ENCODE measurements at regions not wholly inside any gene's neighbourhood (a gene's known extent, or its start where the extent isn't known, plus 50 kb on each side); places are given as distances from the start of the nearest gene placed in this dataset.

DNA sequence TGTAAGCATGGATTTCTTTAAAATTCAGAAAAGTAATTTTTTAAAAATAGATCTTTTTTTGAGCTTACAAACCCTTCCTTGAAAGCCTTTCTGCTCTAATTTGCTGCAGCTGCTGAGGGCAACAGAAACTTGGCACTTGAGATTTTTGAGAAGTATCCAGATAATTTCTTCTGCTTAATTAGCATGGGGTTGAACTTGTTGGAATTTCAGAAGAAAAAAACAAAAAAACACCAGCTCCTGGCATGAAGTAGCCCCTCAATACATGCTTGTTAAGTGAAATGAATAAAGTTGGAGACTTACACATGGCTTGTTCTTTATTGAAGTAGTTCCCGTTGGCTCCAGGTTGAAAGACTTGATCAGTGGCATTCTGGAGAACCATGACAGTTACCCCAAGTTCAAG, 331.4 kb upstream of the RAG2 start:
- no peak for DNase-seq

DNA sequence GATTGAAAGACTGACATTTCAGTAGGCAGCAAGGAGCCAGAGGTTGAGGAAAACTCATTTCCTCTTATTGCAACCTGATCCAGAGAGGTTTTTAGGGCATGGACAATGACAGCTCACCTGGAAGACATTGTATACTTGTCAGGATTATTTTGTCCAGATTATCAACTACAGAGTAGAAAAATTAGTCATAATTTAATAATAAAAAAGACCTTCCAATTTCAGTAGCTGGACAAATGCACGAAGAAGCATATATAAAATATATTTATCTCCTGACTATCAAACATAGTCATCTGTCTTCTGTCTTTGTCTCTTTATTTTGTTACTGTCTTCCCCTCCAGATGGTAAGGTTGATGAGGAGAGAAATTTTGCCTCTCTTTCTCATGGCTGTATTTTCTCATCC, 330.6 kb upstream of the RAG2 start:
- DNase-seq: no peak

DNA sequence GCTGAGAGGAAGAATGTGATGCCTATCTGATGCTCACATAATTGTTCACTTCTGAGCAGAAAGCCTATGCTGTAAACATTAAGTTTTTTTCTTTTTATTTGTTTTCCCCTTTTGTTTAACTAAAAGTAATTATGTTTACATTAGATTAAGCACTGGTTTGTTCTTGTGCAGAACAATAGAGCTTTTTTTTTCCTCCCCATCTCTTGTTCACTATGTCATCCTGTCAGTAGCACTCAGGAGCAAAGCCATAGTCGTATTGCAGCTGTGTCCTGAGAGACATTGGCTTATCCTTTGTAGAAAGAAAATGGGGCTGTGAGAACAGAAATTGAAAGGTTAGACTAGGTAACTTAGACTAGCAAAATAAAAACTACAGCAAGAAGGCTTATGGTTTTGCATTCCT, 301.8 kb upstream of the RAG2 start:
- DNase-seq: peak; percentile 63 to 76

DNA sequence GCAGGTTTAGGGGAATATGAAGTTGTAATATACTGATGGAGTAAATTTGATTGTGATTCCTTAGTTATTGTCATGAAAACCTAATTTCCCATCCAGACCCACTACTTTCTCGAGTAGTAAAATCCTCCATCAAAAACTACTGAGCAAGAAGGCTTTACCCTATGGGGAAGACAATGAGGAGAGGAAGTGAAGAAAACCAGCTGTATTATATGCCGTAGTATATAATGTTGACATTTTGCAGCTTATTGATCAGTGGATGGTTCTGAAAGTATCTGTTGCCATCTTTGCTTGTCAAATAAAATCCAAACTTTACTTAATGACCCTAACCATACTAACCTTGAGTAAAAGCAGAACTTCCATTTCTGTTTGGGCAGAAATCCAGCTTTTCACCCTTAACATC, 292.8 kb upstream of the RAG2 start:
- no peak for DNase-seq

DNA sequence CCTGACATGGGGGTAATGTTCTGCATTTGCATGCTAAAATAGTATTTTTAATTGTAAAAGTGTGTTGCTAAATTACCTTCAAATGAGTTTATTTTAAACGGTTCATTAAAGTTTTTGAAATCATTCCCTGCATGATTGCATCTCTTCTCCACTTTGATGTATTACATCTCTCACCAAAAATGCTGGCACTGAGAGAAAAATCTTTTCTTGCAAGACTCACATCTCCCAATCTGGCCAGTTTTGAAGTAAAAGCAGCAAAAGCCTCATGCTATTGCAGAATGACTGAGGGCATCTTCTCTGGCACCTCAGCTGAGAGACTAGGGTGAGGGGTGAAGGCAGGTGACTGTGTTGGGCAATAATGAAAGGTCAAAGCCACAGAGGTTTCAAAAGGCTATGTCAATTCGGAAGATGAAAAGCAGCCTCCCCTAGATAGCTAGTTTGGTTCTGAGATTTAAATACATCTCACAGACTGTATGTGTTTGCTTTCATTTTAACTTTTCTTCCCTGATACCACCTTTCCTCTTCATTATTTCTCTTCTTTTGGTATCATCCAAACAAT, 292.2 kb upstream of the RAG2 start:
- no peak for DNase-seq

DNA sequence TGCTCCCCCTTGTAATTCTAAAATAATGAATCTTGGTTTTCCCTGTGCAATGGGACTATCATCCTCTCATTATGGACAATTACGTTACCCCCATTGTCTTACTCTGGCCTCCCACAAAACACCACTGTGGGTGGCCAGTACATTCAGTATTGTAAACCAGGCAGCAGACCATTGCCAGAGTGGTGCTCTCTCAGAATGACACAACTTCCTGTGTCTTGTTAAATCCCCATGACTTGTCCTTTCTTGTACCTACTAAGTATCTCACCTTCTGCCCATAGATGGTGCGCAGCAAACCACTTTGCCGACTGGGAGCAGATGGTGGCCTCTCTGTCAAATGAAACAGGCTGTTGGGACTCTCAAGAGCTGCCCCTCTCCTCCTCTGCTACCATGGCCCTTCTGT, 287.1 kb upstream of the RAG2 start:
- DNase-seq: no peak

DNA sequence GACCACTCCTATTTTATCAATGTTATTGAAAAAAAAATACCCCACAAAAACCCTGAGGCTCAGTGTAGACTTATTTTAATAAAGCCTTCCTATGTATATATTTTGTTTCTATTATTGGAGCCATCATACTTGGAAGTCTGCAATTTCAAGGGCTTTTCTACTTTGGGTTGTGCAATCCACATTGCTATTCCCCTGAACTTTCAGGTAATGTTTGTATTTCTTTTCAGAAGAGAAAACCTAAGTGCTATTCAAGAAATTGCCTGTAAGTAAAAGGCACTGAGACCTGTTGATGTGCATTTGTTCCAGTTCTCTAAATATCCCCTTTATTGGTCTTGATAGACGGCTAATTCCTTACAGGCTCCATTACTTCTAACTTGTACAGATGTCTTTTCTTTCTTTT, 280.7 kb upstream of the RAG2 start:
- no peak for DNase-seq

DNA sequence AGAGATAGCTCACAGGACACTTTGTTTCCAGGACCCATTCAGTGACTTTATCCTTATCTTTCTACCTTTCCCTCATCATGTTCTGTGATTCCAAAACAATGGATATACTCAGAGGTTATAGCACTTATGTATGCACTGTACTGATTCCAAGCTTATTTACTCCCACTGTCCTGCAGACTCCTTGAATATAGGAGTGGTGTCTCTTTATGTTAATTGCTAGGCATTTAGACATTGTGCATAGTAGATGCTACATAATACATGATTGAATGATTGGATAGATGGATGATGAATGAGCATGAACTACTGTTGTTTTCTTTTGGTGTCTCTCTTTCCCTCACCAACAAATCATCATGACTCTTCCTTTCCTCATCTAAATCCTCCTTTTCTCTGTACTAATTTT, 279.1 kb upstream of the RAG2 start:
- no peak for DNase-seq

DNA sequence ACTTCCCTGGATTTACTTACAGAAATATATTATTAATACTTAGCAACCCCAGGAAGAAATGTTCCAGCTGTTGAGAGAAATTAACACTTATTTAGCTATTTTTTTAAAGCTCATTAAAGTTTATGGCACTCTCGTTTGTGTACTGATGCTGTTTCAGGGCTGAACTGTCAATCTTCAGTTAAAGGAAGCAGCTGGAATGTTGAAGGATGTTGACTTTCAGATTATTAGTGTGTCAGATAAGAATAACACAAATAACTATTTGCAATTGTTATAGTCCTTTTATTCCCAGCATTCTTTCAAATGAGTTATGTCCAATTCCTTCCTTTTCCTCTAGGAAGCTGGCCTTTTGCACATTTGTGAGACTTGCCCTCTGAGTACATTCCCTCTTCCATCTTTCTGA, 278.2 kb upstream of the RAG2 start:
- DNase-seq: no peak

DNA sequence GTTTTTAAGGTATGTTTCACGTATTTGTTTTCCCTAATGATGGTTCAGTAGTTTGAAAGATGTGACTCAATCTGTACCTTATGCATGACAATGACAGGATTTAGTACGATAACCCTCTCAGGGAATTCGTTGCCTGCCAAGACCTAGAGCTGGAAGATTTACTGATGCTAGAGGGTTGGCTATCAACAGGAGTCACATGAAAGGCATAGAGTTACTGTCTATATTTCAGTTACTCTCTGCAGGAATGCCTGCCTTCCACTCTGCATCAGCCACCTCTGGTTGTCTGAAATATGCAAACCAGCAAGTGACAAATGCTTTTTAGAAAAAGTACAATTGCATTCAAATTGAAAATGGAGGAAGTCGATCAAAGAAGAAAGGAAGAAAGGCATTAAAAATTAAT, 276.3 kb upstream of the RAG2 start:
- no peak for DNase-seq

DNA sequence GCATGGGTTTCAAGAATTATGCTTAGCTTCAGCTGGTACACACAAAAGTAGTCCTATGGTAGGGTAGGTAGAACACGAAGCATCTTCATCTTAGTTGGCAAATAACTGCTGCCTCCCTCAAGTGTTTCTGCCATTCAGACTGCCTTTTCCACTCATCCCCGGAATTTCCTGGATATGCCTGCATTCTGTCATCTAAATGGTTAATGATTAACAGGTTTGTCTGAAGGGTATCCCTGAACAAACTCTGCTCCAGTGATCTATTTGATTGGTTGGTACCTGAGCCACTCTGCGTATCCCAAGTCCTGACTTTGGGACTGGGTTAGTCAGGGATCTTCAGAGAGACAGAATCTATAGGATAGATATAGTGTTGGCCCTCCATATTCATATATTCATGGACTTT, 272.3 kb upstream of the RAG2 start:
- no peak for DNase-seq

DNA sequence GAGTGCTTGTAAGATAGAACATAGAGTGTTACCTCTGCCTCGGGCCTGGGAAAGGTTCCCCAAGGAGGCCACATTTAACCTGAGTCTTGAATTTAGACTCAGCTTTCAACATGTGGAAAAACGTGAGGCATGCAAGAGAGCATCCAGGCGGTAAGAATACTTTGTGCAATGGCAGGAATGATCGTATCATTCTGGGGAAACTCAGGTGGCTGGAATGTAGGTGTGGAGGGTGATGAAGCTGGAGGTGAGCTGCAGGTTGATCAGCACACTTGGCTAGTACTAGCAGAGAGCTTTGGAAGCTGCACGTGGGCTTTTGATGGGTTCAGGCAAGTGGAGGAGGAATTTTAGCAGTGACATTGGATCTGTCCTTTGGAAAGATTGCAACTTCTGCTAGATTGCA, 270.3 kb upstream of the RAG2 start:
- no peak for DNase-seq

DNA sequence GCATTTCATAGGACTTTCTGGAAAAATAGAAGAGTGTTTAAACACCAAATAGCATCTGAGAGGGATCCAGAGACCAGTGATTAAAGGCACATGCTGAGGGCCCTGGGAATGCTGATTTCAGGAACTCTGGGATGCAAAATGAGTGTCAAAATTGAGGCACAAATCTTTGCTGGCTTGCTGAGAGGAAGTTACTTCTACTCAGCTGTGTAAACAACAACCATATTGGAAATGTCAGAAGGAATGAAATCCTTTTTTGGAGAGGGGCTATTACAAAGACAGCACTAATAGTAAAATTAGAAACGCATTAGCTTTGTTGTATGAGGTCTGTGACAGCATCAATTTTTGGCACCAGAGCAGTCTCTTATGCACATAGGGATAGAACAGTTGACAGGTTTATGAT, 267.8 kb upstream of the RAG2 start:
- no peak for DNase-seq

DNA sequence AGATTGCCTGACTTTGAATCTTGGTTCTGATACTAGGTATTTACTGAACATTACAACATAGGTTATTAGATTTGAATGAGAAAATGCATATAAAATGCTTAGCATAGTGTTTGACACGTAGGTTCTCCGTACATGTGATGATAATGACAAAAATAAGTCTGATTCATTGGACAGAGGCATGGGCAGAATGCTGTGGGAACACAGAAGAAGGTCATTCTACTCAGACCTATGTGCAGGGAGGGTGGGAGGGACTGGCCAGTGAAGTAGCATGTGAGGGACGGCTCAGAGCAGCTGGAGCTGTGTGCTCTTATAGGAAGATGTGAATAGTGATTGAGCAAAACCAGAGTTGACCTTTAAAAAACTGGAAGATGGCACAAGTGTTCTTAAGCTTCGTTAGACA, 256.8 kb upstream of the RAG2 start:
- no peak for DNase-seq

DNA sequence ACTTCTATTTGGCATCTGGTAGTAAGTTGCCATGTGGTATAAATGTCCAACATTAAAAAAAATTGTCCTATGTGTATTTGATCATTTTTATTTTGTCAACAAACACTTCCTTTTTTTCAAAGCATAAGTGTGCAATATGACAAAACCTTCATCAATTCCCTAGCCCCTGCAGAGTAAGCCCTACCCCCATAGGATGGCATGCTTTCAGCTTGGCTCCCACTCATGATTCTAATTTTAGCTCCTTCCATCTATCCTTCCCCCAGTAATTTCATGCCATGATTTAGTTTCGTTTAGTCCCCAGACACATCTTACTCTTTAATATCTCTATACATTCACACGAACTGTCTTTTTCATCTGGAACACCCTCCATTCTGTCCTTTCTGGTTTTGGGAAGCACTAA, 250.6 kb upstream of the RAG2 start:
- no peak for DNase-seq

DNA sequence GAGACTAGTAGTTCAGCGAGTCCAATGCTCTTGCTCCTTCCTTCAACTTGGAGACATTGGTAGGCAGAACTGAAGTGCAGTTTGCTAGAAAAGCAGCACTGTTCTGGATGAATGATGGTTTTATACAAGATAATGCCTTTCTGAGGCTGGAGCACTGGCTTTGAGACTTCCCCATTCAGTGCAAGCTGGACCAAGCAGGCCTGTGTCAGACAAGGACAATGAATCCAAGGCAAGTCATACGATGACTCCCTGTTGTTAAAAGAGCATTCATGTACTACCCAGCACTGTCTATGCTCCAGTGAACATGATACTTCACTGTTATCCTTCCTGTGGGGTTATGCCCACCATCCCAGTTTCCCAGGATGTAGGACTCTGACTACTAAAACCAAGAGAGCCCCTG, 242.3 kb upstream of the RAG2 start:
- DNase-seq: no peak

DNA sequence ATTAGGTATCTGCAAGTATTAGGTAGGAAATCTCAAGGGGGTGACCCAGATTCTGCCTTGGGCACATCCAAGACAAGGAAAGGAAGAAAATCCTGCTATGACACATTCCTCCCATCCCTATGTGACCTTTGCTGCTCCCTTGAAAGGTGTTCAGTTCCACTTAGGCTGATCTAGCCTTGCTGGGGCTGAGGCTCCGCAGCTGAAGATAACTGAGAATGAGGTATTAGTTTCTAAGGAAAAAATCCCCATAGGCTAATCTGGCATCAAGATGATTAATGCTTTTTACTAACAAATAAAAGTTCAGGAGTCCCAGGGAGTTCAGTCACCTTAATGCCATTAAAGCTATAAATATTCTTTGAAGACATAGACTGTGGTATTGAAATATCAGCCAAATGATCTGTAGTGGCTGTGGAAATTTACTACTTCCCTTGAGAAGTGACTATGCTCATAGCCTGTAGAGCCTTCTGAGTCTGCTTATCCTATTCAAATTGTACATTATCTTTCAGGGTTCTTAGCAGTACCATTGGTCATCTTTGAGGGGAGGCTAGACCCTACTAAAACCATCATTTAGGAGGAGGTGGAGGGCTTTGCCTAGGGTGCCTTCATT, 239.9 kb upstream of the RAG2 start:
- no peak for DNase-seq

DNA sequence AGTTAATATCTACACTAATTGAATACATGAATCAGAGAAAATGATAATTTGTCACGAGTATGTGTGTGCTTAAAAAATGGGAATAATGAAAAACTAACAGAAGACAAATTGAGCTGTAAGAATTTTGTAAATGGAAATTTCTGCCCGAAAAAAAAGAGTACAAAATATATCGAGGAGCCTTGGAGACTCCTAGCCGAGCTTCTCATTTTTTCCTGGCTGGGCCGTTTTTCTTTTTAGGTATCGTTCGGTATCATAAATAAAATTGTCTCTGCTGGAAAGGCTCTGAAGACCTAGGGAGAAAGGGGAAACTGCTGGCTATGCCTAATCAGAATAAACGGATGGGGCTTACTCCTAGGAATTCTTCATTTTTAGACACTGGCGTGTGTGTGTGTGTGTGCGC, 227.2 kb upstream of the RAG2 start:
- DNase-seq: no peak

DNA sequence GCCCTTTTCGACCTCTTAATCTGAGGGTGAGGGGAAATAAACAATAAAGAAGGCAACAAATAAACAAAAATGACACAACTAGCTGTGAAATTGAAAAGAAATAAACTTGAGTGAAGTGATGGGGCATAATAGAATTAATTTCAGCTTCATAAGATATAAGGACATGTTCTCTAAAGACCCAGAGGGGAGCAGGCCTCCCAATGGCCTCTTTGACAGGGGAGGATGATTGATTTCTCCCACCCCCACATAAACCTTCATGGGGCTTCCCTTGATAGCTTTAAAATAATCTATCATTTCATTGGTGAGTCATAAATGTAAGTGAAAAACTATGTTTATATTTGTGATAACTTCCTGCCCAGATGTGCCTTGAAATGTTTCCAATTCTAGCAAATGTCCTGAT, 226.3 kb upstream of the RAG2 start:
- DNase-seq: no peak

DNA sequence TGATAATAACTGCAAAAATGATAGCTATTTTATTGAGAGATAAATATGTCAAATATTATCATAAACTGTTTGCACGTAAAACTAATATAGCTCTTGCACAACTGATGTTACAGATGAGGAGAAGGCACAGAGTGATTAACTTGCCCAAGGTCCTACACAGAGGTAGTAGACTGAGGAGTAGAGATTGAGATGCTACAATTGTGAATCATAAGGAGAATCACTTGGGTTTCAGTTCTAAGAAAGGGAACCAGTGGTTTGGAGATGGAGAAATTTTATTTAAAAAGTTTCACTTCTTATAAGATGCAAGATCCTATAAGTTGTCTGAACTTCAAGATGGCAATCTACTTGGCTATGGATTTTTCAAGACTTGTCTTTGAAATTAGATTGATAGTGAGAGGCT, 224.8 kb upstream of the RAG2 start:
- no peak for DNase-seq

DNA sequence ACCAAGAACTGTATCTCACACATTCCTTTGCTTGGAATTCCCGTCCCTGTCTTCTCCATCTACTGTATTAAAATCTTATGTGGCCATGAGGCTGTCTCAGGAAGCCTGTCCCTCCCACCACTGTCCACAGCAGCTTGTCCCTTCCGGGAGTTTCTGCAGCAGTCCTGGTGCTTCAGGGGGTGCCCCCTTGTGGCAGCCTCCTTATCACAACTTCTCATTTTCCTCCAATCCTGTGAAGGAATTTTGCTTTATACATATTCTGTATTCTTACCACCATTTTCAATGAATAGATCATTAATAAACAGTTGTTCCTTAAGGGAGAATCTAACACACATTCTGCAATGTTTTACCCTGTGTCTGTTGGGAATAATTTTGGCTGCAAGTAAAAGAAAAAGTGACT, 220.4 kb upstream of the RAG2 start:
- DNase-seq: peak in 1 of 2 experiments; percentile 6

DNA sequence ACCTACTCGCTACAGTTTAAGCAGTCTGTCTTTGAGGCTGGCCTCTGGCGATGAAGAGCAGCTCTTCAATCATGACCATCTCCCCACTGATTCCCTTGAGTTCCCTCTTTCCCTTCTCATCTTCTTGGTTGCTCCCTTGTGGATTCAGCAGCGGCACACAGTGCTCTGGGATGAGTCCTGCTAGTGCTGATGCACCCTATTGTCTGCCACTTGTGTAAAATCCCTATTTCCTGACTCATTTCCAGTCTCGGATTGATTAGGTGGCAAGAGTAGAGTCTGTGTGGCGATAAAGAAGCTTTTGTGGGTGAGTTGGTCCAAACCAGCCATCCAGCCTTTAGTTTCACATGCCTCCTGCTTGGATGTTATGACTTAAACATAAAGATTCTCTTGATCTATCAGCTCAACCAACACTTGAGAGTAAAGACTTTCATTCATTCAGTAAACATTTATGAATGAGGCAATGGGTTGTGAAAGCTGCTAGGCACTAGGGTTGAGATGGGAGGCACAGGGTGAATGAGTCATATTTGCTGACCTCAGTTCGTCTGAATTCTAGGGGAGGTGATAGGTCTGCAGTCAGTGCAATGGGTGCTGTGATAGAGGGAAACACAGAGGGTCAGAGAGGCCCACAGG, 219.4 kb upstream of the RAG2 start:
- no peak for DNase-seq

DNA sequence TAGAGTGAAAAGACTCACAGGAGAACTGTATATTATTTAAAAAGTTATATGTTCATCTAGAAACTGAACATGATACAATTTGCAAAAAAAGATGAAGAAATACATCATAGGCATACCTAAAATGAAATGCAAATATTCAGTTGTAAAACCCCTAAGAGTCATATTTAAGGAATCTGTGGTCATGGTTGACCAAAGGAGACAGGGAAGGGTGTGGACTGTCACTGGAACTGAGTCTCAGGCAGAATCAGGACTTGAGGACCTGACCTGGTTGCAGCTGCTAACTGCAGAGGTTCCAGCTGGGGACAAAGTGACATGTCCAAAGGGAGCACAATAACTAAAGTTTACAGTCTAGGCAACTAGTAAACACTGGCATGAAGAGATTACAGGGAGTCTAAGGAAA, 211.3 kb upstream of the RAG2 start:
- no peak for DNase-seq

DNA sequence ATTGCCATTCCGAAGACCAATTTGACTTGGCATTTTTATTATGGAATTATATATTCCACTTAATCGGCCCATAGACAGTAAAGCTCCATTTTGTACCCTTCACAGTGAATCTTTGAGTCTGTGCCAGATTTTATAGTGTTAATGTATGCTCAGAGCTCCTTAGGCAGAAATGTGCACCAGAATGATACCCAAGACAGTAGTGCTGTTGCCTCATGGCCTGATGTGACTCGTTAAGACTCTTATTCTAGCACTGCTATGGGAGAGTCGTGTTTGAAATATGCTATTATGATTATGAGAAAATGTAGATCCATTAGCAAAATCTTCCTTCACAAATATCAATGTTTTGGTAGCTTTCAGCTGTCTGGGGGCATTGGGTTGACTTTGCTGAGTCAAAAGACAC, 209.8 kb upstream of the RAG2 start:
- no peak for DNase-seq

DNA sequence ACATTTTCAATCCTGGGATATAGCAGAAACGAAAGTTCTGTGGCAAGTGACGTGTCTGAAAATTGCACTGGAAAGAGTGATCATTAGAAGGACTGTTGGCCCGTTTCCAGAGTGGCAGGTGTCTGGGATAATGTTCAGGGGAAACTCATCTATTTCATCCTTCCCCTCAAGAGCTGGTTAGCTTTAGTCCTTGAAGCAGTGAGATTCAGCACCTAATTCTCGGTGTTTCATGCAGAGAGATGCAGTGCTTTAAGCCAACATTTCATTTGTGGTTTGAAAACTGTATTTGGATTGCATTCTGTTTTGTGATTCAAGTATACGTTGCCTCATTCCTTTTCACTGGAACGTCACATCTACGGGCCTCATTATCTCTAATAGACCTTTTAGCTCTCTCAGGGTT, 205.0 kb upstream of the RAG2 start:
- DNase-seq: peak; percentile 30 to 72

Data from NCI-H1930 (cell line).